NT2/D1 (cell line): ENCODE measurements at regions not wholly inside any gene's neighbourhood (a gene's known extent, or its start where the extent isn't known, plus 50 kb on each side); places are given as distances from the start of the nearest gene placed in this dataset.

Experiments used
- DNase-seq: peaks from one replicate; pipeline ENCODE4 v3.0.0-alpha.2; 2011; ENCODE audit warnings: low read depth, low spot score
- H3K27me3 ChIP-seq: 2 replicates; pipeline ENCODE4 v1.6.0; 2011; ENCODE audit warnings: mild to moderate bottlenecking; ENCODE audit not compliant: insufficient read length, insufficient read depth
- H3K36me3 ChIP-seq: 2 replicates; pipeline ENCODE4 v1.6.1; 2011; ENCODE audit warnings: mild to moderate bottlenecking, low read length, mixed read lengths; ENCODE audit not compliant: insufficient read depth, insufficient read length
- H3K4me1 ChIP-seq: 2 replicates; pipeline ENCODE4 v1.5.1; 2011; ENCODE audit not compliant: insufficient read depth, insufficient read length
- H3K4me3 ChIP-seq: 2 replicates; pipeline ENCODE4 v1.5.1; 2011; ENCODE audit warnings: low read depth; ENCODE audit not compliant: insufficient read length
- H3K9ac ChIP-seq: 2 replicates; pipeline ENCODE4 v1.6.0; 2011; ENCODE audit warnings: low read depth; ENCODE audit not compliant: insufficient read length
- H3K9me3 ChIP-seq: 2 replicates; pipeline ENCODE4 v1.5.1; 2011; ENCODE audit warnings: mild to moderate bottlenecking, low read length; ENCODE audit not compliant: insufficient read depth
- SUZ12 ChIP-seq: IDR thresholded peaks from 2 replicates; pipeline ENCODE4 v1.6.1; 2011; ENCODE audit not compliant: insufficient read length, insufficient read depth; ENCODE audit errors: extremely low read depth
- YY1 ChIP-seq: IDR thresholded peaks from 2 replicates; pipeline ENCODE4 v1.6.1; 2011; ENCODE audit not compliant: insufficient read length, insufficient read depth
- ZNF274 ChIP-seq: IDR thresholded peaks from 2 replicates; pipeline ENCODE4 v1.6.1; 2011; ENCODE audit warnings: mild to moderate bottlenecking, low read depth, low read length

- DNase-seq = no peak
- H3K9ac ChIP-seq = no peak overlapping the region
Observed at GRCh38 chr6:82015043-82015442, 232.5 kb downstream of the IBTK start.

GRCh38 chr6:82013561-82014530, 233.7 kb downstream of the IBTK start:
- no peak overlapping the region for H3K9ac ChIP-seq
- no peaks in the 10 kb centered on the region for H3K4me1 ChIP-seq

More at GRCh38 chr6:82015043-82015442, 232.5 kb downstream of the IBTK start:
- Histone ChIP-seq H3K27me3 (no peaks in the 10 kb centered on the region), H3K4me3 (no peak overlapping the region), H3K4me1 (no peaks in the 10 kb centered on the region), H3K36me3 (no peaks in the 10 kb centered on the region), H3K9me3 (peaks cover 4% of the 10 kb centered on the region; the same call in 1 of the 2 replicates)
- no peak for TF ChIP-seq SUZ12
- TF ChIP-seq YY1 = no peak

GRCh38 chr6:82006027-82006738, 241.4 kb downstream of the IBTK start:
- Histone ChIP-seq H3K9ac (no peak overlapping the region), H3K36me3 (no peaks in the 10 kb centered on the region), H3K4me3 (no peak overlapping the region), H3K4me1 (no peaks in the 10 kb centered on the region), H3K9me3 (peaks cover 13% of the 10 kb centered on the region), H3K27me3 (no peaks in the 10 kb centered on the region)
- DNase-seq = no peak
- TF ChIP-seq ZNF274 (no peak), SUZ12 (no peak), YY1 (no peak)

More at GRCh38 chr6:82013561-82014530, 233.7 kb downstream of the IBTK start:
- H3K27me3 ChIP-seq = no peaks in the 10 kb centered on the region
- H3K9me3 ChIP-seq = peaks cover 4% of the 10 kb centered on the region; the same call in 1 of the 2 replicates
- H3K36me3 ChIP-seq = no peaks in the 10 kb centered on the region
- TF ChIP-seq YY1 (no peak), ZNF274 (no peak), SUZ12 (no peak)
- no peak for DNase-seq
- no peak overlapping the region for H3K4me3 ChIP-seq

- no peaks in the 10 kb centered on the region for H3K4me1 ChIP-seq
- no peak overlapping the region for H3K4me3 ChIP-seq
- H3K36me3 ChIP-seq = no peaks in the 10 kb centered on the region
- H3K9me3 ChIP-seq = peaks cover 2% of the 10 kb centered on the region; the same call in 1 of the 2 replicates
- DNase-seq = no peak
- no peak overlapping the region for H3K9ac ChIP-seq
- no peaks in the 10 kb centered on the region for H3K27me3 ChIP-seq
- TF ChIP-seq YY1 (no peak), SUZ12 (no peak), ZNF274 (no peak)
Observed at GRCh38 chr6:82000551-82000950, 247.0 kb downstream of the IBTK start.

GRCh38 chr6:81999826-82000225, 247.3 kb upstream of the TENT5A start:
- DNase-seq = no peak
- TF ChIP-seq YY1 = no peak
- TF ChIP-seq ZNF274 = no peak
- TF ChIP-seq SUZ12 = no peak
- no peaks in the 10 kb centered on the region for H3K36me3 ChIP-seq

GRCh38 chr6:81999270-81999669, 246.8 kb upstream of the TENT5A start:
- Histone ChIP-seq H3K36me3 (no peaks in the 10 kb centered on the region), H3K4me1 (no peaks in the 10 kb centered on the region), H3K9me3 (no peaks in the 10 kb centered on the region), H3K27me3 (no peaks in the 10 kb centered on the region), H3K4me3 (no peak overlapping the region), H3K9ac (no peak overlapping the region)
- DNase-seq = no peak
- TF ChIP-seq YY1 (no peak), ZNF274 (no peak), SUZ12 (no peak)

More at GRCh38 chr6:81999826-82000225, 247.3 kb upstream of the TENT5A start:
- Histone ChIP-seq H3K4me1 (no peaks in the 10 kb centered on the region), H3K9ac (no peak overlapping the region), H3K9me3 (no peaks in the 10 kb centered on the region), H3K27me3 (no peaks in the 10 kb centered on the region), H3K4me3 (no peak overlapping the region)

- no peak for TF ChIP-seq ZNF274
- no peak for TF ChIP-seq SUZ12
- no peak for TF ChIP-seq YY1
- Histone ChIP-seq H3K9me3 (no peaks in the 10 kb centered on the region), H3K36me3 (no peaks in the 10 kb centered on the region), H3K4me1 (no peaks in the 10 kb centered on the region), H3K9ac (no peak overlapping the region), H3K27me3 (no peaks in the 10 kb centered on the region), H3K4me3 (no peak overlapping the region)
- no peak for DNase-seq
Observed at GRCh38 chr6:81998432-81998831, 246.0 kb upstream of the TENT5A start.
